Keratinocyte (primary cell): ENCODE measurements at regions not wholly inside any gene's neighbourhood (a gene's known extent, or its start where the extent isn't known, plus 50 kb on each side); places are given as distances from the start of the nearest gene placed in this dataset.

Source experiments
- DNase-seq: peaks from one replicate; pipeline ENCODE4 v3.0.0-alpha.2; 2011; ENCODE audit warnings: low read depth, missing footprints, low spot score
- FAIRE-seq: peaks from 2 replicates; lab custom pipeline; 2011; peaks lifted over from hg19 to GRCh38; lab: Jason Lieb, UNC
- H2AFZ ChIP-seq: 2 replicates; pipeline ENCODE4 v1.6.0; 2012; ENCODE audit warnings: low read length, control low read depth, inconsistent platforms; ENCODE audit not compliant: control insufficient read depth
- H3K27ac ChIP-seq: 2 replicates; pipeline ENCODE4 v1.5.1; 2011; ENCODE audit warnings: low read length; ENCODE audit not compliant: control insufficient read depth, insufficient read depth
- H3K27me3 ChIP-seq: 3 replicates; pipeline ENCODE4 v1.6.0; 2011; ENCODE audit warnings: low read length; ENCODE audit not compliant: control insufficient read depth, insufficient read depth; ENCODE audit errors: extremely low read depth
- H3K36me3 ChIP-seq, 2 experiments: 2 replicates in 1 of 2; 3 replicates in 1 of 2; pipeline ENCODE4 v1.5.1; 2011; ENCODE audit warnings: low read length in 2 of 2, mild to moderate bottlenecking in 1 of 2; ENCODE audit not compliant: control insufficient read depth in 2 of 2, insufficient read depth in 2 of 2; ENCODE audit errors: extremely low read depth in 1 of 2
- H3K4me1 ChIP-seq: 3 replicates; pipeline ENCODE4 v1.5.1; 2011; ENCODE audit warnings: low read length; ENCODE audit not compliant: control insufficient read depth, insufficient read depth; ENCODE audit errors: extremely low read depth
- H3K4me2 ChIP-seq: 3 replicates; pipeline ENCODE4 v1.6.0; 2011; ENCODE audit warnings: low read depth, low read length; ENCODE audit not compliant: control insufficient read depth, insufficient read depth; ENCODE audit errors: extremely low read depth
- H3K4me3 ChIP-seq, 3 experiments: fragments of 200-600 bp in 1 of 3; sonication (generic) in 1 of 3; 2 replicates in 2 of 3; 3 replicates in 1 of 3; pipeline ENCODE4 v1.5.1; 2011 to 2016; ENCODE audit warnings: low read length in 3 of 3, mild to moderate bottlenecking in 3 of 3, control low read depth in 2 of 3, inconsistent platforms in 1 of 3, low read depth in 1 of 3, mixed read lengths in 1 of 3, mixed run types in 1 of 3, moderate library complexity in 1 of 3; ENCODE audit not compliant: control insufficient read depth in 2 of 3, insufficient read depth in 2 of 3; ENCODE audit errors: extremely low read depth in 1 of 3
- H3K79me2 ChIP-seq: 2 replicates; pipeline ENCODE4 v1.6.0; 2012; ENCODE audit warnings: low read length; ENCODE audit not compliant: control insufficient read depth, insufficient read depth
- H3K9ac ChIP-seq: 3 replicates; pipeline ENCODE4 v1.6.0; 2011; ENCODE audit warnings: low read length; ENCODE audit not compliant: control insufficient read depth, insufficient read depth; ENCODE audit errors: extremely low read depth
- H3K9me1 ChIP-seq: 3 replicates; pipeline ENCODE4 v1.6.0; 2011; ENCODE audit warnings: low read length; ENCODE audit not compliant: control insufficient read depth, insufficient read depth; ENCODE audit errors: extremely low read depth
- H3K9me3 ChIP-seq: 2 replicates; pipeline ENCODE4 v1.5.1; 2012; ENCODE audit warnings: low read depth, low read length; ENCODE audit not compliant: control insufficient read depth
- H4K20me1 ChIP-seq: 3 replicates; pipeline ENCODE4 v1.6.0; 2011; ENCODE audit warnings: low read length; ENCODE audit not compliant: control insufficient read depth, insufficient read depth; ENCODE audit errors: extremely low read depth
- CTCF ChIP-seq, 3 experiments: IDR thresholded peaks in 1 of 3; conservative IDR thresholded peaks in 1 of 3; optimal IDR thresholded peaks in 1 of 3; 2 replicates in 2 of 3; 3 replicates in 1 of 3; pipeline versions ENCODE3 to v1.5.1; 2011; ENCODE audit warnings: low read length in 3 of 3, mild to moderate bottlenecking in 3 of 3, moderate library complexity in 2 of 3, control low read depth in 1 of 3, inconsistent platforms in 1 of 3; ENCODE audit not compliant: insufficient read depth in 2 of 3; ENCODE audit errors: extremely low read depth in 1 of 3
- EZH2 ChIP-seq: IDR thresholded peaks from one replicate; pipeline ENCODE4 v1.6.1; 2012; ENCODE audit warnings: inconsistent platforms, mild to moderate bottlenecking, low read length, moderate library complexity
- dilution Hi-C: fragments of 300-500 bp; cut with MboI; formaldehyde crosslinking; loops from one replicate; pipeline ENCODE4 v1.7.0; 2020; ENCODE audit warnings: low sequenced_read_pairs; ENCODE audit not compliant: extremely low pct_ligation_motif_present

GRCh38 chr13:107117327-107118012 is 549.5 kb upstream of the ARGLU1 start:
- TF ChIP-seq CTCF (optimal IDR thresholded peaks at IDR 0.05 in 1 of 3, IDR thresholded peaks at IDR 0.05 in 1 of 3, conservative IDR thresholded peaks at IDR 0.05 in 1 of 3; ENCODE audit: extremely low read depth in 1 of 3, insufficient read depth in 2 of 3, low read length in 3 of 3): no peak
- no peak for TF ChIP-seq EZH2
- Histone ChIP-seq H3K79me2 (no peaks in the 10 kb centered on the region), H3K4me3 (no peak overlapping the region), H4K20me1 (no peaks in the 10 kb centered on the region), H3K36me3 (no peaks in the 10 kb centered on the region), H3K9me1 (no peaks in the 10 kb centered on the region), H3K9ac (no peak overlapping the region), H2AFZ (no peak overlapping the region), H3K27me3 (no peaks in the 10 kb centered on the region), H3K4me1 (no peaks in the 10 kb centered on the region), H3K27ac (no peak overlapping the region), H3K9me3 (no peaks in the 10 kb centered on the region), H3K4me2 (no peak overlapping the region)
- DNase-seq: no peak
- no peak for FAIRE-seq
- dilution Hi-C loops: no loop called here

GRCh38 chr13:107113387-107113786 is 545.5 kb upstream of the ARGLU1 start:
- no peak overlapping the region for H2AFZ ChIP-seq
- no peak for FAIRE-seq
- dilution Hi-C loops: no loop called here

More at GRCh38 chr13:107113387-107113786, 545.5 kb upstream of the ARGLU1 start:
- H3K9me1 ChIP-seq: no peaks in the 10 kb centered on the region
- H3K4me3 ChIP-seq: no peak overlapping the region
- H3K27ac ChIP-seq: no peak overlapping the region
- H3K4me2 ChIP-seq: no peak overlapping the region
- H3K9me3 ChIP-seq: no peaks in the 10 kb centered on the region
- H4K20me1 ChIP-seq: no peaks in the 10 kb centered on the region
- no peaks in the 10 kb centered on the region for H3K4me1 ChIP-seq
- no peaks in the 10 kb centered on the region for H3K79me2 ChIP-seq
- H3K27me3 ChIP-seq: no peaks in the 10 kb centered on the region
- H3K9ac ChIP-seq: no peak overlapping the region
- TF ChIP-seq CTCF (optimal IDR thresholded peaks at IDR 0.05 in 1 of 3, IDR thresholded peaks at IDR 0.05 in 1 of 3, conservative IDR thresholded peaks at IDR 0.05 in 1 of 3; ENCODE audit: extremely low read depth in 1 of 3, insufficient read depth in 2 of 3, low read length in 3 of 3): no peak
- no peak for TF ChIP-seq EZH2
- no peak for DNase-seq
- no peaks in the 10 kb centered on the region for H3K36me3 ChIP-seq
